Posterior vena cava (tissue), 2 donors: ENCODE measurements at regions not wholly inside any gene's neighbourhood (a gene's known extent, or its start where the extent isn't known, plus 50 kb on each side); places are given as distances from the start of the nearest gene placed in this dataset.

Source experiments
- DNase-seq: peaks from one replicate; pipeline ENCODE4 v3.0.0-alpha.2; 2020; ENCODE audit warnings: low spot score
- intact Hi-C, 2 donors: fragments of 100-400 bp; cut with DNase I; formaldehyde crosslinking; loops; one replicate each; pipeline versions ENCODE4 v1.14.1 to v1.14.2; 2022 to 2023
- donor health status: DM: yes; HTN: yes; CAD: no.
- donor health status: DM: yes; HTN: yes; CAD: no.

- intact Hi-C loops: no loop called here
- DNase-seq: peak; percentile 70
Measured at GRCh38 chr9:135339378-135339973, 140.1 kb upstream of the PPP1R26 start.

DNA sequence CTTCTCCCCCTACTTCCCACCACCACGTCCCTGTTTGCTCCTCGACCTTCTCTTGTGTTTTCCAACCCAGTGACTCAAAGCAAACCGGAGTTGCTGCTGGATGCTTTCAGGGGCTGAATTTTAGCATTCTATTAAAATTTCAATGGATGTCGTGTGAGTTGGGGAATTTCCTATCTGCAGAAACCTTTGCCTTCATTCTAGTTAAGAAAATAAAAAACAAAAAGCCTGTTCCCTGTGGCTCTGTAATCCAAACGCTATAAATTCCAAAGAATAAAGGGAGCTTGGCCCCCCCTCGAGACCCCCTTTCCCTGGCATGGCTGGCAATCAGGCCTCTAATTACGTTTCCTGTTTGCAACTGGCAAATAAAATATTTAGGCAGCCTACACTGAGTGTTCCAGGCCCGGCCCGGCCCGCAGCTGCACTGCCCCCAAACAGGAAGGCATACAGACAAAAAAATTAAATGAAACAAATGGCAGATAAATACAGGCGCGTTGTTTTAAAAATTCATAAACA is 139.4 kb upstream of the PPP1R26 start:
- DNase-seq: peak; percentile 67
- intact Hi-C loops: no loop called here

DNA sequence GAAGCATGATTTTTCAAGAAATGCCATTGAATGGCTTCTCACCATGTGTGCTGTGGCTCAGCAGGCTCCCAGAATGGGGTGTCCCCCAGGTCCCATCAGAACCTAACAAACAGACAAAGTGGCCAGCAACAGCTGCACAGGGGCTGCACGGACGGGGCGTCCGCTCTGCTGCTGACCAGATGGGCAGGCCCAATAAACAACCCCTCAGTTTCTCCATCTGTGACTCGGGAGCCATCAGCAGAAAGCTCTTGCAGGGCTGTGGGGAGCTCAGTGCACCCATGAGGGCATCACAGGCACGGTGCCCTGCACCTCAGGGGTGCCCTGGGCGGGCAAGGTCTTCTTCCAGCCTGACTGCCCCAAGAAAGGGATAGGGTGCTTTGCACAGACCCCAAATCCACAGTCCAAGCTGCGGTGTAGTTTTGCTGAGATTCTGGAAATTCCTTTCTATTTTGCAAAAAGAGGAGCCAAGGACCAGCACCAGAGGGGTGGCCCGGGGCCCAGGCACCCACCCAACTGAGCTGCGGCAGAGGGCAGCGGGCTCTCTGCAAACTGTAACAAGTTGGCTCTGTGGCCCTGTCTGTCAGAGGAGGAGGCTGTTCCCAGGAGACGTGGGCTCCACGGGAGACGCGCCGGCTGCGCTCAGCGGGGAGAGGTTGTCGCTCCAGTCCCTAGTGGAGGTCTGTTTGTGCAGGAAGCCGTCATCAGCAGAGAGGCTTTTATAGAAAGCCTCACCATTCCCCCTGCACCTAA is 138.7 kb upstream of the PPP1R26 start:
- intact Hi-C loops: no loop called here
- peak; percentile 71 for DNase-seq

DNA sequence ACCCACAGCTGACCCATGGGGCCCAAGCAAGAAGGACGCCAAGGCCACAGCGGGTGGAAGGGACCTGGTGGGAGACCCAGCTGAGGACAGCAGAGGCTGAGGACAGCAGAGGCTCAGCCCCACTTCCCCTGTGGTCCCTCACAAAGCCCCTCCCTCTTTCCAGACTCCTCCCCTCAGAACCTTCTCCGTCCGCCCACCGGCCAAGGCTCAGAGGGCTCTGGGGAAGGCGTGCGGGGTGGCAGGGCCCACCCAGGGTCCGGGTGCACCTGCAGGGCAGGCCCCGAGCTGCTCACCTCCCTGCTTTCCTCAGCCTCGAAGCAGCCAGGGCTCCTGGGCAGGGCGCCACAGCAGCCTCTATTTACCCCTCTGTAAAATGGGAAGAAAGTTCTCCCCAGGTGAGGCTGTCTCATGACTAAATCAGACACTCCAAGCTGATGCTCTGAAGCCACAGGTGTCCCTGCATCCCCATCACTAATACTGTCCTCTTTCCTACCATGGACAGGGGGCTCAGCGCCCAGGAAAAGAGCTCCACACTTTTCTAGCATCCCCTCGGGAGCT is 137.9 kb upstream of the PPP1R26 start:
- DNase-seq: peak; percentile 68

GRCh38 chr9:135342206-135343130 is 137.1 kb upstream of the PPP1R26 start:
- intact Hi-C loops: no loop called here

More for the DNA sequence above, 137.9 kb upstream of the PPP1R26 start:
- intact Hi-C loops: no loop called here

GRCh38 chr9:135343136-135343535 is 136.4 kb upstream of the PPP1R26 start:
- intact Hi-C loops: no loop called here
- peak; percentile 68 for DNase-seq

More at GRCh38 chr9:135342206-135343130, 137.1 kb upstream of the PPP1R26 start:
- peak; percentile 78 for DNase-seq

DNA sequence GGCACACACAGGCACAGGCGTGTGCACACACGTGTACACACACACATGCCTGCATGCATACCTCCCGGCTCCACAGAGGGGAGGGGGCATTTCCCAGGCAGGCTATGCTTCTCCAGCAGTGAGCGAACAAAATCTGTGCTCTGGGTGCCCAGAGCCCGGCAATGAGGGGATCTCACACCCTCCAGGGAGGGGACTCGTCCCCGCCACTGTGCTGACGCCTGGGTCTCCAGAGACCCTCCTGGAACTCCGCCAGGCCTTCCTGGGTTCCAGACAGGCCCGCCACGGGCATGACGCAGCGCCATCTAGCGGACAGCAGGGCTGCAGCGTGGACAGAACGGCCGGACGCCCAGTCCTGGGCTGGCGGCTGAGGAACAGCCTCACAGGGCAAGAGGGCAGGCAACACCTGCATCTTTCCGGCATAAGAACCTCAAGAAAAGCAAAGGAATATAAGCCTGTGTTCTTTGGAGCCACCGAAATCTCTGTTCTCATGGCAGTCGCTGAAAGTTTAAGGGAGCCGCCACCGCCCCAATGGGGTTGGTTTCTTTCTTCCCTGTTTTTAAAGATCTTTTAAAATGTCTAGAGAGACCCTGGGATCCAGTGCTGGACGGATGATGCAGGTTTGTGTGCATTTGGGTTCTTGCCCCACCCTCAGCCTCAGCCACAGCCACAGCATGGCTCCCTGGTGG is 135.6 kb upstream of the PPP1R26 start:
- intact Hi-C loops: loop anchor here (2.0 kb wide), 2 partner anchors 257 to 259 kb away; partner anchors contain the start of gene OLFM1 (in 1 of the 2)
- DNase-seq: no peak

DNA sequence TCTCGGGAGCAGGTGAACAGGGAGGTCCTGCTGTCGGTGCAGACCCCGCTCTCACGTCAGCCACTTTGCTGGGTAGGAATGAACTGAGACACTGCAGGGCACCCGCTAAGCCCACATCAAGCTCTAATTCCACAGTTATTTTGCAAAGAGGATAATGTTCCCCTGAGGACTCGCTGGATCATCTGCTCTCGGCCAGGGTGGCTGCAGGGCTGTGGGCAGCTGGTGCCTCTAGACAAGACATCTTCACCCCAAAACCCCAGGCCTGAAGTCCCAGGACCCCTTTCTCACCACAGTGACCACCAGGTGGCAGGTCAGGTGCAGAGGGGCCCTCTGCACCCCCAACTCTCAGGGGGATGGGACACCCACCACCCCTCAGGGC is 135.1 kb upstream of the PPP1R26 start:
- no peak for DNase-seq
- intact Hi-C loops: loop anchor here (2.0 kb wide), 2 partner anchors 258 to 260 kb away; partner anchors contain the start of gene OLFM1 (in 1 of the 2)

- intact Hi-C loops: loop anchor here (2.0 kb wide), 2 partner anchors 258 to 260 kb away; partner anchors contain the start of gene OLFM1 (in 1 of the 2)
- no peak for DNase-seq
Measured at GRCh38 chr9:135344915-135345500, 134.6 kb upstream of the PPP1R26 start.

DNA sequence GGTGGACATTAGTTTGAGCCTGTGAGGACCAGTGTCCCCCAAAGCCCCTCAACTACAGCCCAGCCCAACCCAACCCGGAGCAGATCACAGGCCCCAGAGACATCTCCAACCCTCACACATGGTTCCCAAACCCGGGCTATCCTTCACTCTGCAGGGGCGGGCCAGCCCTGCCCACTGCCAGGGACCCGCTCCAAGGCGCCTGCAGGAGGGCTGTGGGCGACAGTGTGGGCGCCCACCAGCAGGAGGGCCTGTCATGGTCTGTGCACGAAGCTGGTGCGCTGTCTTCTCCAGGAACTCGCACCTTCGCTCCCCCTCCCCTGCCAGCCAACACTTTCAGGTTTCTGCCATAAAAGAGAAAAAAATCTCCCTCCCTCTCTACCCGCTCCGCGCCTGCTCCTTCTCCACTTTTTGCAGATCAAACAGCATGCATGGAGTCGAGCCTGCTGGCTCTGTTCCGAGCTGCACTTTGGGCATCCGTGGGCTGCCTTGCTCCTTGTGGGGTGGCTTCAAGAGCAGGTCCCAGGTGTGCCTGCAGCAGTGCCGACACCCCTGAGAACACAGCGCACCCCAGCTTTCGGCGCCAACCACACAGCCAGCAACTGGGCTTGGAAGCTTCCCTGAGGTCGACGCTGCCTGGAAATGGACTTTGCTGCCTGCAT is 133.7 kb upstream of the PPP1R26 start:
- DNase-seq: no peak
- intact Hi-C loops: loop anchor here (2.0 kb wide), 2 partner anchors 259 to 261 kb away; partner anchors contain the start of gene OLFM1 (in 1 of the 2)

DNA sequence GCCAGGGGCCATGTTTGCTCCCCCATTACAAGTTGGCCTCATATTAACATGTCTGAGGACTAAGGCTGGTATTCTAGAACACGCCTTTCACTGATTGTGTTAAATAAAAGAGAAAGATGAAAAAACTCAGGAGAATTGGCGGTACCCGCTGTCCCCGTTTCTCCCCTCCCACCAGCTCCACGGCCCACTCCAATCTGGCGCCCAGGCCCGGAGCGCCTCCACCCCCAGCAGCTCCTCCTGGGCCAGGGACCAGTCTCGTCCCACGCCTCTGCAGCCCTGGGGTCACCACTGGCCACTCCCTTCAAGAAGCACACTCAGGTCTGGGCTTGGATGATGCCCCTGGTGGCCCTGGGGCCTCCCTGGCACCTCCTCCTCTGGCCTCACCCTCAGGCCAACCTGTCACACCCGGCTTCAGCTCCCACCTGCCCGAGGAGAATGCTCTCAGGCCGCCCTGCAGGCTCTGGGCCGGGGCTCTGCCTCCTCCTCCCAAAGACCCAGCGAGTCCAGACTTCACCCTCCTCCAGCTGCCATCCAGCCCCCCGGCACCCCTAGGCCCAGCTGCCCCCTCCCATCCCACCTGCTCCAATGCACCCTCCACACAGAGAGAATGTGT is 133.0 kb upstream of the PPP1R26 start:
- DNase-seq: no peak
- intact Hi-C loops: no loop called here

- DNase-seq: no peak
- intact Hi-C loops: no loop called here
Measured at GRCh38 chr9:135347461-135347860, 132.1 kb upstream of the PPP1R26 start.

DNA sequence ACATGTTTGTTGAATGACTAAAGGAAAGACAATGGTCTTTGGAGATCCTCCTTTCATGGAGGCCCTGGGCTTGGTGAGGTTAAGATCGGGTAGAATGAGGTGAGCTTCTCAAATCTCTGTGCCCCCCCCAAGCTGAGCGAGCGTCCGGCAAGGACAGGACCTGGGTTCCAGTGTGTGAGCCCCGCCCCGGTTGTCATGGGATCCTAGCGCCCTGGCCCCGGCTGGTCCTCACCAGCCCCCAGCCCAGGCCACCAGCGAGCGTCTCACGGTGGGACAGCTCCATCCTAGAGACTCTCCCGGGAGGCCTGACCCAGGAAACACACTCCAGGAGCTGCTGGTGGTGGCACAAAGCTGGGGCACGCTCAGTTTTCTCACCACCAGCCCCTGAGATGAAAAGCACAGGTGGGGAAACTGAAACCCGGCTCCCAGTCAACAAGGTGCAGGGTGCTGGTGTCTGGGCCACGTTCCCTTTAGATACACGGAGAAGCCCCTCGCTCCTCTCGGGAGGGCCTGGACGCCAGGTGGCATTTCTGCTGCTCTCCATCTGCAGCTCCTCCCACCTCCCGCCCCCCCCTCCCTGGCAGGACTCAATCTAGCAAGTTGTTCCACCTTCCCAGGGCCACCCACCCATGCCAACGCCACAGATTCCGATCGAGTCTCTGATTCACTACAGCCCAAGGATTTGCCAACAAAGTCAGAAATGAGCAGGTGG is 131.3 kb upstream of the PPP1R26 start:
- DNase-seq: no peak
- intact Hi-C loops: no loop called here

DNA sequence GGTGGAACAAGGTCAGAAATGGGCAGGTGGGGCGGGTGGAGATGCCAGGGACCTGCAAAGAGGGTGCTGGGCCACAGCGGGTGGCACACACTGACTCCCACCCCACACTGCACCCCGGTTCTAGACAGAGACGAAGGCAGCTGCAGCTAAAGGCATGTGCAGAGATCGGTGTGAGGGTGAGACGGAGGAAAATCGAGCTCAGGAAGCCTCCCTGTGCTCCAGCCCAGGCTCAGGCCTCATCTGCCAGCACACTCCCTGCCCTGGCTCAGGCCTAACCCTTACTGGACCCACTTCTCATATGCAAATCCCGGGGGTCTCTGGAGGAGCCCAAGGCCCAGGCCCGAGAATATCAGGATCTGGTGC is 130.8 kb upstream of the PPP1R26 start:
- DNase-seq: no peak
- intact Hi-C loops: no loop called here

DNA sequence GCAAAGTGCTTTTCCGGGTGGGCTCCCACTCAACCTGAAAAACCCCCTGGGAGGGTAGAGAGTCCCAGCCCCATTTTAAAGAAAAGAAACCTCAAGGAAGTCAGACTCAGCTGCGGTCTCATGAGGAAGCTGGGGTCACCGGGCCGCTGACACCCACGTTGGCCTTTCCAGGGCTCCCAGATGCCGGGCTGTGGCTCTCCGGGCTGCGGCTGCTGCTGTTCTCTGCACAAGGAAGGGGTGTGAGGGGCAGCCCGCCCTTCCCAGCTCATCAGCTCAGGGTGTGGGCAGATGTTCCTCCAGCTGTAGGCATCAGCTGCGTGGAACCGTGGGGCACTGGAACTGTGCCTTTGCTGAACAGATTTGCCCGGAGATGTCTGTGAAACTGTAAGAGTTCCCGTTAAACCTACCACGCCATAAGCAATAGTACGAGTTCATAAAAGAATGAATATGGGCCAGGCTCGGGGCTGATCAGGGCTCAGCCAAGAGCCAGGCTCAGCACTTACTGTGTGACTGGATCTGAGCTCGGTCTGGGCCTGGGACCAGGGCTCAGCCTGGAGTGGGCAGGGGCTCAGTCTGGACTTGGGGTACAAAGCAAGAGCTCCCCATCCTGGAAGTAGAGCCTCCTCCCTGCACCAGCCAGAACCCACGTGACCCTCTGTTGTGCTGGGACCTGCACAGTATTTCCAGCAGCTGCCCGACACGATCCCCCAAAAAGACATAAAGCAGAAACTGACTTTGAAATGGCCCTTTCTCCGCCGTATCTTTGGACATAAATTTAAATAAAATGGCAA is 130.2 kb upstream of the PPP1R26 start:
- intact Hi-C loops: loop anchor here in 1 of 2 donors (1.0 kb wide), 1 partner anchor 11 kb away; no protein-coding TSS in a partner anchor
- DNase-seq: no peak

- no peak for DNase-seq
- intact Hi-C loops: loop anchor here in 1 of 2 donors (1.0 kb wide), 1 partner anchor 12 kb away; no protein-coding TSS in a partner anchor
Measured at GRCh38 chr9:135350003-135350315, 129.6 kb upstream of the PPP1R26 start.
